GM20431 (cell line): ENCODE measurements at regions not wholly inside any gene's neighbourhood (a gene's known extent, or its start where the extent isn't known, plus 50 kb on each side); places are given as distances from the start of the nearest gene placed in this dataset.
"Not testable (repeated sequence)": the region's sequence is repeated elsewhere in the genome, so short reads cannot be mapped to it uniquely, and the experiment has no call there.

Experiments used
- in situ Hi-C: fragments of 300-500 bp; cut with MseI, MboI; formaldehyde crosslinking; loops from one replicate; pipeline ENCODE4 v1.15.0; 2020; ENCODE audit warnings: low sequenced_read_pairs; ENCODE audit not compliant: unreplicated experiment

DNA sequence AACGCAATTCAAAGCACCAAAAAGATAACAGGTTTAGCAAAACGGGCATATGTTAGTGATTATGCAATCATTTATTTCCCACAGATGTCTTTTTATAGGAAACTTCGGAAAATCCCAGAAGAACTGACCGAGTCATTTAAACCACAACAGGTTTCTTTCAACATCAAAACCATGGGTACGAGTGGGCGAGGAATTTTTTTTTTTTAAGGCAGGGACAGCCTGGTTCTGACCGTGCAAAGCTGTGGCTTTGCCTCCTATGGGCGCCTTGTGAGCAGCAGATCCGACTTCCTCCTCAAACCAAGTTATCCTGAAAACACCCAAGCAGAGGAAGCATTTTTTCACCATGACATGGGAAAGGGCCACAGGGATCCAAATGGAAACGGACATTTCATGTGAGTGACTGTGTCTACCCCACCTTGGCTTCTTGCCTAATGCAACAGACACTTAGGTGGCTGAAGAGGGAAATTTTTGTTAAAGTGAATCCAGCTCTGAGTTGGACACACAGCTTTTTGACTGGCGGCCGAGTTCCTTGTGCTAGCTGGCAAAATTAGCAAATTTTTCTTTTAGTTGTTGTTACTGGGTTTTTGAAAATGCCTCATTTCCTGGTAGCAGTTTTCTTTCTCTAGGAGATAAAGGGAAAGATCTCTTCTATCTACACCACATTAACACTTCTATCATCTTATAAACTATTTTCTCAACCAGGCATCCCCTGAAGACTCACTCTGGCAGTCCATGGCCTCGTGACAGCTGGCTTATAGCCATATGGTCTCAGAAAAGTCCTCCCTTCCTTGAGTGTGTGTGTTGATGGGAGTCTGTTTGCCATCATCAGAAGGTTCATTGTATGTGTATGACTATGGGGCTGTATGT, 487.4 kb upstream of the ZEB2 start:
- in situ Hi-C loops: no loop called here

- in situ Hi-C loops: no loop called here
Observed at GRCh38 chr2:145002624-145003023, 482.7 kb upstream of the ZEB2 start.

GRCh38 chr2:145000376-145000775, 480.5 kb upstream of the ZEB2 start:
- in situ Hi-C loops: no loop called here

DNA sequence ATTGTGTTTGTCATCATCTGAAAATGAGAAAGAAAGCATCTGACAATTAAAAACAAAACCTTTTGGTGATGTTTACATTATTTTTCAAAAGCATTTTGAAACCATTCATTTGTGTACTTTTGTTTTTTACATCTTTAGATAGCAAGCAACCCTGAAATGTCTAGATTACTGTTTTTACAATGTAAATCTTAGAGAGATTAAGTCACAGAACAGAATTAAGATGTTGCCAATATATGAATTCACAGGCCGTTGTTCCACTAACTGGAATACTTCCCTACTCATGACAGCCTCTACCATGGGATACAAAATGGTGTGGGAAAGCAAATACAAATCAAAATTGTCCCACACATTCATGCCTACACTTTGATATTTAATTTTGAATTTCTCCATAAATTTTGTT, 480.0 kb upstream of the ZEB2 start:
- in situ Hi-C loops: no loop called here

GRCh38 chr2:144999071-144999875, 479.4 kb upstream of the ZEB2 start:
- in situ Hi-C loops: no loop called here

DNA sequence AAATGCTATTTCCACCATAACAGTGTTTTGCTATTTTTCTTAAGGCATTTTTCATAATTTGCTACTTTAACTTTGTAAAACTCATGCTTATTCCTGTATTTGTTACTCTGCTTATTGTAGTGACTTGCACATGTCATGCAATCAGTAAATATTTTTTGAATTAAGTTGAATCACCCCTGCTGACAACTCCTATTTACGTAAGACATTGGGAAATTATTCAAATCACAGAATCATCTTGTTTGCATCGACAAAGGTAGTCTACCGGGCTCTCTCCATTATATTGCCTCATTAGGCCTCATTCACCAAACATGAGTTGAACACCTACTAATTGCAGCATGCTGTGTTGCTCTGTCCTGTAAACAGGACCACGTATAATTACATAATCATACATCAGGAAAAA, 478.5 kb upstream of the ZEB2 start:
- in situ Hi-C loops: no loop called here

DNA sequence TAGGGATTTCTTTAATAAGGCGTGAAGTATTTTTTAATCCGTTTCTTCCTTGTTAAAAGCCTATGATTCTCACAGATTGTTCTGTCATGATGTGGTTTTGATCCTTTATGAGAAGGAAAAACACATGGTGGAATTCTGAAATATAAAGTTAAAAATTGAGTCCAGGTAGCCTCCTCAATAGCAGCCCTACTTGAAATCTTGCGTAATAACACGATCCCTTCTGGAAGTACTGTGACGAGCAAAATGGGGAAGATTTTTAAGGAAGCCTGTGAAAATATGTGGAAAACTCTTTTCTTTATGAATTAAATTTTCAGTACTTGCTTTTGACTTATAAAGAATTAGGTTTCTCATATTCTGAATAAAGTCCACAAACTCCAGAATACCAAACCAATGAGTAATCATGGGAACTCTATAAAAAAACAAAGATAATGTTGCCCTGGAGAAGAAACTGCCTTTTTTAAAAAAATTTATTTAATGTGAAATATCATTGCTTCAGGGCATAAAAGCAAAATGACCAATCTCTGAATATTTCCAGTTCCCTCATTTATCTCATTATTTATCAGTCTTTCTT, 476.4 kb upstream of the ZEB2 start:
- in situ Hi-C loops: no loop called here

DNA sequence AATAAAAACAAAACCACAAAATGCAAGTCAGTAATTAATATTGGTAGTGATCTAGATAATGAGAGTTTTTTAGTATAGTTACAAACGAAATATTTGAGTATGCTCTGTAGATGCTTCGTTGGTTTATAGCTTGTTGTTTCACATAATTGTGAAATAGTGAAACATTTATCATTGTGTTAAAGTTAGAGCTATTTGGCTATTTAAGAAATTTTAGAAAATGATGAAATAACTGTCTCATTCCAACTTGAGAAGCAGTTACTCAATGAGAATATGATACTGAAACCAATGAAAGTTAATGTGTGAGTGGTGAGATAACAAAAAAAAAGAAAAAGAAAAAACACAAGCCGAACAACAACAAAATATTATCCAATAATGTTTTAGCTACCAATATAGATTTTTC, 475.6 kb upstream of the ZEB2 start:
- in situ Hi-C loops: no loop called here

- in situ Hi-C loops: no loop called here
Observed at GRCh38 chr2:144990661-144991060, 470.7 kb upstream of the ZEB2 start.

- in situ Hi-C loops: no loop called here
Observed at GRCh38 chr2:144989579-144990270, 469.8 kb upstream of the ZEB2 start.

- in situ Hi-C loops: no loop called here
Observed at GRCh38 chr2:144988591-144988990, 468.7 kb upstream of the ZEB2 start.

GRCh38 chr2:144986691-144987090, 466.8 kb upstream of the ZEB2 start:
- in situ Hi-C loops: no loop called here

GRCh38 chr2:144984038-144984437, 464.1 kb upstream of the ZEB2 start:
- in situ Hi-C loops: no loop called here

DNA sequence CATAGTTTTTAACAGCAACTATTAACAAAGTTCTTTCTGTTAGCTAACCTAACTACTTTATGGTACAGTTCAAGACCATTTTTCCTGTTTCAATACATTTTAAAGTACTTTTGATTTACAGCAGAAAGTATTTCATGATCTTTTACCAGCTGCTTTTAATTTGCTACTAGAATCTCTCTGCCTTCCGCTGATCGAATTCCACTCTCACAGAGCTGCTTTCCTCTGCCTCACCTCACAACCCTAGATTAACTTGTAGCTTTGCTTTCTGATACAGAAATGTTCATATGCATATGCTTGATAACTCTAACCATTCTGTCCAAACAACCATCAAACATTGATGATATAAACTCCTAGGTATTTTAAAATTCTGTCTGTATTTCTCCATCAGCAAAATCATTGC, 463.2 kb upstream of the ZEB2 start:
- in situ Hi-C loops: no loop called here

DNA sequence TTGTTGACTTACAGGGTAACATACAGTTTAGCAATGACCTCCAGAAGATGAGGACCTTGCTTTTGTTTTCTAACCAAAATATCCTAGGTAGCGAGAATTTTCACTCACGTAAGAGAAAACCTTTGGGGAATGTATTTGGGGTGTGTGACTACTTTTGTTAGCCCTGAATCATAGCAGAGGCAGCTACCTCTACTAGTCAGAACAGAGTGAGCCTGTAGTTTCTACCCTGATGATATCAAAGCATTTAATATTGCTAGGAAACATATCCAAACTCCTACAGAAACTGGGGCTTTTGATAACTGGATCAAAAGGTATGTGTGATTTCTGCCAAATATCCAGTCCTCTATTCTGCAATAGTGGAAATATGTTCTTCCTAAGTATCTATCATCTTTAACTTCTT, 462.6 kb upstream of the ZEB2 start:
- in situ Hi-C loops: no loop called here

DNA sequence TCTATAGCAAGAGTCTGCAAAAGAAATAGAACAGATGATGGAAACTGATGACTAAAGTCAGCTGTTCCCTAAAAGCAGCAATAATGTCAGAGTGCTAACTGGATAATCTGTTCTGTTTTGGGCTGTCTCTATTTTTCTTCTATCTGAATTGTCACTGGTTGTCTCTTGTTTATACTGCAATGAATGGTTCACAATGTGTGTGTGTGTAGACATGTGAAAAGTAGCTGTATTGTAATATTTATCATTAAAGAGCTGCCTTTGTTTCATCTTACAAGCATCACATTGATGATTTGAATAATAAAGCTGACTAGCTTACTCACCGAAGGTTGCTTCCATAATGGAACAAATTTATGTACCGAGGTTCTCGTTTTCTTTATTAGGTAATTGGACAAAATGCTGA, 456.0 kb upstream of the ZEB2 start:
- in situ Hi-C loops: no loop called here

DNA sequence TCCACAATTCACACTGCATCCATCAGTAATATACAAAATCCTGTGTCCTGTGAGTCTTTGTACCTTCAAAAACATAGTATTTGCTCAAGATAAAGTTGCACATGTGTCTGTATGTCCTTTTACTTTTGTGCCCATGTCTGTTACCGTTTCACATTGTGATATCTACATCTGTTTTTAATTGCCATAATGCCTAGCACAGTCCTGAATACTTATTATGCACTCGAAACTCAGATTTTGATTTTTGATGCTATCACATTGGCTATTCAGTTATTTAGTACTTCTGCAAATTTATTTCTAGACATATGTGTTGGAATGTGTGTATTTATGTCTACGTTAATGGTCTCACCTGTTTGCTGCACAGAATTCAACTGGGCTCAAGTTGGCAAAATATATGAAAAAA, 452.8 kb upstream of the ZEB2 start:
- in situ Hi-C loops: no loop called here

DNA sequence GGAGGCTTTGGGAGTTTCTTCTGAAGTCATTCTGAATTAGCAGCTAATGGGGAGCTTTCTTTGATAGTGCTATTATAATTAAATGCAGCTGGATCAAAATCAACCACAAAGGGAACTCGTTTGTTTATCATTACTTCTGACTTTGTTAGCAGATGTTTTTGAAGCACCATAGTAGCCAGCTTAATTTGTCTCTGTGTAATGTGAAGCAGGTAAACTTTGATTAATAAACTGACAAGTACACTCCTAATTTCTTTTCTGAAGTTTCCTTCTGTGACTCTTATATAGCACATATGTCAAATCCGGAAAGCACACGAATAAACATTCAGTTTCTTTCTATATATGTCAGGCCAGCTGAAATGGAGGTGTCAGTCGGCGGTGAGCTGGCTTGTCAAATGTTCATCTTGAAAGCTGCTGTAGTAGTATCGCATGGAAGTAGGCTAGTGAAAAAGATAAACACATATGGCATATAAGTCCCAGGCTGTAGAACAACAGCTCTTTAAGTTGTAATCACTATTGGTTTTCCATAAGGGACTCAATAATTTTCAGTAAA, 451.9 kb upstream of the ZEB2 start:
- in situ Hi-C loops: no loop called here

- in situ Hi-C loops: not testable (repeated sequence)
Observed at GRCh38 chr2:144970410-144970809, 450.5 kb upstream of the ZEB2 start.

DNA sequence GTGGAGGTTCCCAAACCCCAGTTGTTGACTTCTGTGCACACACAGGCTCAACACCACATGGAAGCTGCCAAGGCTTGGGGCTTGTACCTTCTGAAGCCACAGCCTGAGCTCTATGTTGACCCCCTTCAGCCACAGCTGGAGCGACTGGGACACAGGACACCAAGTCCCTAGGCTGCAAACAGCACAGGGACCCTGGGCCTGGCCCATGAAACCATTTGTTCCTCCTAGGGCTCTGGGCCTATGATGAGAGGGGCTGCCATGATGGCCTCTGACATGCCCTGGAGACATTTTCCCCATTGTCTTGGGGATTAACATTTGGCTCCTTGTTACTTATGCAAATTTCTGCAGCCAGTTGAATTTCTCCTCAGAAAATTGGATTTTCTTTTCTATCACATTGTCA, 449.6 kb upstream of the ZEB2 start:
- in situ Hi-C loops: not testable (repeated sequence)
